Fibroblast of lung (primary cell): ENCODE measurements at regions not wholly inside any gene's neighbourhood (a gene's known extent, or its start where the extent isn't known, plus 50 kb on each side); places are given as distances from the start of the nearest gene placed in this dataset.

Source experiments
- CTCF ChIP-seq, 2 donors: IDR thresholded peaks in 1 of 2; conservative IDR thresholded peaks in 1 of 2; 1 replicate in 1 of 2; 2 replicates in 1 of 2; pipeline ENCODE4 v1.5.1; 2011 to 2012; ENCODE audit warnings: low read length in 2 of 2, control low read depth in 1 of 2, inconsistent platforms in 1 of 2, low read depth in 1 of 2, mild to moderate bottlenecking in 1 of 2
- EZH2 ChIP-seq: IDR thresholded peaks from 2 replicates; pipeline ENCODE4 v1.5.1; 2012; ENCODE audit warnings: low read length, control low read depth, mild to moderate bottlenecking; ENCODE audit errors: missing control alignments

GRCh38 chr18:2381539-2381938 lies 189.8 kb downstream of the METTL4 start:
- no peak for TF ChIP-seq CTCF (conservative IDR thresholded peaks at IDR 0.05 in 1 of 2, IDR thresholded peaks at IDR 0.05 in 1 of 2; ENCODE audit: low read depth in 1 of 2, low read length in 2 of 2)
- no peak for TF ChIP-seq EZH2
